ENCODE measurements at regions not wholly inside any gene's neighbourhood (a gene's known extent, or its start where the extent isn't known, plus 50 kb on each side); places are given as distances from the start of the nearest gene placed in this dataset.

DNA sequence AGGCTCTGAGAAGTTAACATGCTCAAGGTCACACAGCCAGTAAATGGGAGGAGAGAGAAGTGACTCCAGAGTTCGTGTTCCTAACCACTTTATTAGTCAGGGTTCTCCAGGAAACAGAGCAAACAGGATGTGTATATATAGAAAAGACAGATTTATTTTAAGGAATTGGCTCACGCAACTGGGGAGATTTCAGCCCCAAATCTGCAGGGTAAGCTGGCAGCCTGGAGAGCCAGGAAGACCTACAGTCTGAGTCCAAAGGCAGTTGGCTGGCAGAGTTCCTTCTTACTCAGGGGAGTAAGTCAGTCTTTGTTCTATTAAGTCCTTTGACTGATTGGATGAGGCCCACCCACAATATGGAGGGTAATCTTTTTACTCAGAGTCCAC, 118.2 kb upstream of the PROK2 start:
- intact Hi-C loops (cut with DNase I) = no loop called here
- Histone ChIP-seq H3K9me3 (no peaks in the 10 kb centered on the region), H3K27ac (no peak overlapping the region), H3K36me3 (no peaks in the 10 kb centered on the region), H3K4me3 (no peak overlapping the region), H3K27me3 (no peaks in the 10 kb centered on the region), H3K4me1 (no peaks in the 10 kb centered on the region)
- DNase-seq (no peak), FAIRE-seq (no peak), ATAC-seq (peak in 1 of 4 donors; percentile 26)
- TF ChIP-seq, protein P1, sequence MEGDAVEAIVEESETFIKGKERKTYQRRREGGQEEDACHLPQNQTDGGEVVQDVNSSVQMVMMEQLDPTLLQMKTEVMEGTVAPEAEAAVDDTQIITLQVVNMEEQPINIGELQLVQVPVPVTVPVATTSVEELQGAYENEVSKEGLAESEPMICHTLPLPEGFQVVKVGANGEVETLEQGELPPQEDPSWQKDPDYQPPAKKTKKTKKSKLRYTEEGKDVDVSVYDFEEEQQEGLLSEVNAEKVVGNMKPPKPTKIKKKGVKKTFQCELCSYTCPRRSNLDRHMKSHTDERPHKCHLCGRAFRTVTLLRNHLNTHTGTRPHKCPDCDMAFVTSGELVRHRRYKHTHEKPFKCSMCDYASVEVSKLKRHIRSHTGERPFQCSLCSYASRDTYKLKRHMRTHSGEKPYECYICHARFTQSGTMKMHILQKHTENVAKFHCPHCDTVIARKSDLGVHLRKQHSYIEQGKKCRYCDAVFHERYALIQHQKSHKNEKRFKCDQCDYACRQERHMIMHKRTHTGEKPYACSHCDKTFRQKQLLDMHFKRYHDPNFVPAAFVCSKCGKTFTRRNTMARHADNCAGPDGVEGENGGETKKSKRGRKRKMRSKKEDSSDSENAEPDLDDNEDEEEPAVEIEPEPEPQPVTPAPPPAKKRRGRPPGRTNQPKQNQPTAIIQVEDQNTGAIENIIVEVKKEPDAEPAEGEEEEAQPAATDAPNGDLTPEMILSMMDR (IDR thresholded peaks at IDR 0.05) = no peak
- 37 to 42% methylated on average over 2 of the region's 2 CpGs for WGBS, 2 donors

- no peak overlapping the region for H3K27ac ChIP-seq
- peak in 1 of 4 donors; percentile 33 for ATAC-seq
- 71 to 75% methylated on average over 4 of the region's 4 CpGs for WGBS, 2 donors
Measured at GRCh38 chr3:71902258-71903111, 117.5 kb upstream of the PROK2 start.

GRCh38 chr3:71901645-71902044, 116.7 kb upstream of the PROK2 start:
- FAIRE-seq (no peak), ATAC-seq (no peak), DNase-seq (no peak)
- Histone ChIP-seq H3K4me3 (no peak overlapping the region), H3K36me3 (no peaks in the 10 kb centered on the region), H3K4me1 (no peaks in the 10 kb centered on the region), H3K9me3 (no peaks in the 10 kb centered on the region), H3K27ac (no peak overlapping the region), H3K27me3 (no peaks in the 10 kb centered on the region)
- TF ChIP-seq, protein P1 (IDR thresholded peaks at IDR 0.05) = no peak
- intact Hi-C loops (cut with DNase I) = no loop called here
- 89 to 93% methylated on average over 9 of the region's 9 CpGs for WGBS, 2 donors

More at GRCh38 chr3:71902258-71903111, 117.5 kb upstream of the PROK2 start:
- DNase-seq (no peak), FAIRE-seq (no peak)
- no peaks in the 10 kb centered on the region for H3K27me3 ChIP-seq
- intact Hi-C loops (cut with DNase I) = no loop called here
- no peak overlapping the region for H3K4me3 ChIP-seq
- TF ChIP-seq, protein P1 (IDR thresholded peaks at IDR 0.05) = no peak
- H3K4me1 ChIP-seq = no peaks in the 10 kb centered on the region
- no peaks in the 10 kb centered on the region for H3K9me3 ChIP-seq
- H3K36me3 ChIP-seq = no peaks in the 10 kb centered on the region

DNA sequence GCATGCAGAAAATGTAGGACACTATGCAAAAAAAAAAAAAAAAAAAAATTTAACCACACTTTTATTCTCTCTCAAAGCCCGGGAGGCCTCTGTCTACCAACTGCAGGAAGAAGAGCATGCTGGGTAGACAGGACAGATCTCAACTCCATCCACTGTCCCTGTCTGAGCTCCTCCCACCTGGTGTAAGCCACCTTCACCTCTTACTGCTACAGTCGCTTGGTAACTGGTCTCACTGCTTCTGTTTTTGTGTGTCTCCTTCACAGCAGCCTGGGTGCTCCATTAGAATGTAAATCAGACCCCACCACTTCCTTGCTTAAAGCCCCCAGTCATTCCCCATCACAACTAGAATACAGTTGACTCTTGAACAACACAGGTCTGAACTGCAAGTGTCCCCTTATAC, 115.1 kb upstream of the PROK2 start:
- Histone ChIP-seq H3K9me3 (no peaks in the 10 kb centered on the region), H3K4me3 (no peak overlapping the region), H3K27me3 (no peaks in the 10 kb centered on the region), H3K36me3 (no peaks in the 10 kb centered on the region), H3K27ac (no peak overlapping the region), H3K4me1 (no peaks in the 10 kb centered on the region)
- ATAC-seq (no peak), DNase-seq (no peak), FAIRE-seq (no peak)
- TF ChIP-seq, protein P1 (IDR thresholded peaks at IDR 0.05) = no peak
- WGBS, 2 donors = 93 to 98% methylated on average over 2 of the region's 2 CpGs
- intact Hi-C loops (cut with DNase I) = no loop called here

DNA sequence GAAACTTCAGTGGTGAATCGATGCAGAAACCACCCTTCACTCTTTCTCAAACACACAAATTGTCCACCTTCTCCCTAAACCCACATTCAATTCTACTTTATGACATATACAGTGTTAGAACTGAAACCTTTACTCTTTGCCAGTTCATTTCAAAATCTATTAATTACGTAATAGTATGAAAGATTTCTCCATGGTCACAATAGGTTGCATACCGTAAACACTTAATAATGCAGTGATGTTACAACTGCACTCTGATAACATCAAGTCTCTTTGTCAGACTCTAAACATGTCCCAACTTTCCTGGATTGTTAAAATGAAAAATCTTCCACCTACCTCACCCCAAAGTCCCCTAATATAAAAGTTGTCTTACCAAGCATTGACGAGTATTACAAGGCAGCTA, 111.8 kb upstream of the PROK2 start:
- no peak overlapping the region for H3K27ac ChIP-seq
- H3K4me3 ChIP-seq = no peak overlapping the region
- intact Hi-C loops (cut with DNase I) = no loop called here
- H3K9me3 ChIP-seq = no peaks in the 10 kb centered on the region
- ATAC-seq (peak in 1 of 4 donors; percentile 16), DNase-seq (no peak), FAIRE-seq (no peak)
- H3K4me1 ChIP-seq = no peaks in the 10 kb centered on the region
- WGBS, 2 donors = 66 to 72% methylated on average over 4 of the region's 4 CpGs
- no peaks in the 10 kb centered on the region for H3K36me3 ChIP-seq
- no peaks in the 10 kb centered on the region for H3K27me3 ChIP-seq
- TF ChIP-seq, protein P1 (IDR thresholded peaks at IDR 0.05) = no peak
